Right lobe of liver (tissue), 6 donors: ENCODE measurements at regions not wholly inside any gene's neighbourhood (a gene's known extent, or its start where the extent isn't known, plus 50 kb on each side); places are given as distances from the start of the nearest gene placed in this dataset.

ENCODE experiments used
- ATAC-seq, 4 donors: fragments of 200-7000 bp; cut with Tn5 transposase; one replicate each; pipeline ENCODE4 v1.9.1; 2020; ENCODE audit warnings: mild to moderate bottlenecking in 4 of 4, moderate library complexity in 4 of 4
- DNase-seq, 3 donors: peaks; one replicate each; pipeline ENCODE4 v3.0.0-alpha.2; 2020
- H3K27ac ChIP-seq, 3 donors: fragments of 200-600 bp; one replicate each; pipeline ENCODE4 v1.8.0; 2022
- H3K27me3 ChIP-seq, 2 donors: fragments of 200-600 bp; one replicate each; pipeline ENCODE4 v1.8.0; 2022
- H3K36me3 ChIP-seq, 4 donors: fragments of 200-600 bp; sonication (generic) in 1 of 4; one replicate each; pipeline versions ENCODE4 v1.5.1 to v1.8.0; 2017 to 2022; ENCODE audit warnings: control low read depth in 1 of 4
- H3K4me1 ChIP-seq, 4 donors: fragments of 200-600 bp; sonication (generic) in 1 of 4; one replicate each; pipeline versions ENCODE4 v1.5.1 to v1.8.0; 2017 to 2022; ENCODE audit warnings: control low read depth in 1 of 4
- H3K4me3 ChIP-seq, 3 donors: fragments of 200-600 bp; one replicate each; pipeline ENCODE4 v1.8.0; 2022
- H3K9me3 ChIP-seq, 4 donors: fragments of 200-600 bp; sonication (generic) in 1 of 4; one replicate each; pipeline versions ENCODE4 v1.5.1 to v1.8.0; 2017 to 2022; ENCODE audit warnings: control low read depth in 1 of 4
- POLR2A ChIP-seq: fragments of 450-650 bp; IDR thresholded peaks from one replicate; pipeline ENCODE4 v1.6.1; 2017; ENCODE audit warnings: antibody characterized with exemption, mild to moderate bottlenecking
- WGBS: methylation state at CpG from one replicate; pipeline ENCODE4 v1.1.6; 2018; ENCODE audit warnings: low coverage, low lambda C conversion rate; ENCODE audit not compliant: insufficient coverage; ENCODE audit errors: missing lambda C conversion rate; 5-methylcytosine and 5-hydroxymethylcytosine counted together
- intact Hi-C, 2 donors: fragments of 100-400 bp; cut with DNase I; formaldehyde crosslinking; loops; one replicate each; pipeline versions ENCODE4 v1.11.2 to v1.14.1; 2022
- TF ChIP-seq, protein P1 (sequence below), 4 donors: fragments of 200-600 bp in 3 of 4; fragments of 450-650 bp in 1 of 4; IDR thresholded peaks; one replicate each; pipeline versions ENCODE4 v1.5.1 to v1.8.0; 2016 to 2022; ENCODE audit warnings: antibody characterized with exemption in 4 of 4, mild to moderate bottlenecking in 2 of 4
- donor health status: DM: no; HTN: yes; CAD: no.
- donor health status: DM: no; HTN: no; CAD: no.
- donor health status: DM: no; HTN: no; CAD: no.
- donor health status: DM: no; HTN: yes; CAD: no.
- donor health status: DM: no; HTN: yes; CAD: no.

DNA sequence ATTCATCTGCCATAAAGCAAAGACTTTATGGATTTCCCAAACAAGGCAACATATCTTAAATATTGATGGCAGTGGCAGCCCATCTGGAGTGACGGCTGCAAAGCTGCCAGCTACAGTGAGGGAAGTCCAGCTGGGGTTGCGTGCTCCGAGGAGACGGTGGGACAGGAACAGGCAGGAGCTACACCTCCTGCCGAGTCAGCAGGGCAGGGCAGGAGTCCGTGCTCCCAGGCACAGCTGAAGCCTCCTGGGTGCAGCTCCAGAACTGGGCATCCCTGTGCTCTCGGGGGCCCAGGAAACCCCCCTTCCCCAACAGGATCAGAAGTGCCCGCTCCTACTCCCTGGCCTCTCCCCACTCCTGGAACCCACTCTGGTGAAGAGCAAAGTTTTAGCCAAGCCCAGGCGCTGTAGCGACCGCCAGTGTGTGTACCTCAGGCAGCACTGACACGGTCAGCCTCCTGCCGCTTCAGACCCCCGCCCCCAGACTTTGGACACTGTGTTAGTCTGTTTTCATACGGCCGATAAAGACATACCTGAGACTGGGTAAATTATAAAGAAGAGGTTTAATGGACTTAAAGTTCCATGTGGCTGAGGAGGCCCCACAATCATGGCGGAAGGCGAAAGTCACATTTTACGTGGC, 556.4 kb upstream of the CCDC54 start:
- 75% methylated on average over 10 of the region's 19 CpGs for WGBS
- Histone ChIP-seq H3K4me3 (no peak overlapping the region), H3K4me1 (no peaks in the 10 kb centered on the region), H3K27me3 (no peaks in the 10 kb centered on the region), H3K27ac (no peak overlapping the region), H3K9me3 (no peaks in the 10 kb centered on the region), H3K36me3 (no peaks in the 10 kb centered on the region)
- TF ChIP-seq, protein P1, sequence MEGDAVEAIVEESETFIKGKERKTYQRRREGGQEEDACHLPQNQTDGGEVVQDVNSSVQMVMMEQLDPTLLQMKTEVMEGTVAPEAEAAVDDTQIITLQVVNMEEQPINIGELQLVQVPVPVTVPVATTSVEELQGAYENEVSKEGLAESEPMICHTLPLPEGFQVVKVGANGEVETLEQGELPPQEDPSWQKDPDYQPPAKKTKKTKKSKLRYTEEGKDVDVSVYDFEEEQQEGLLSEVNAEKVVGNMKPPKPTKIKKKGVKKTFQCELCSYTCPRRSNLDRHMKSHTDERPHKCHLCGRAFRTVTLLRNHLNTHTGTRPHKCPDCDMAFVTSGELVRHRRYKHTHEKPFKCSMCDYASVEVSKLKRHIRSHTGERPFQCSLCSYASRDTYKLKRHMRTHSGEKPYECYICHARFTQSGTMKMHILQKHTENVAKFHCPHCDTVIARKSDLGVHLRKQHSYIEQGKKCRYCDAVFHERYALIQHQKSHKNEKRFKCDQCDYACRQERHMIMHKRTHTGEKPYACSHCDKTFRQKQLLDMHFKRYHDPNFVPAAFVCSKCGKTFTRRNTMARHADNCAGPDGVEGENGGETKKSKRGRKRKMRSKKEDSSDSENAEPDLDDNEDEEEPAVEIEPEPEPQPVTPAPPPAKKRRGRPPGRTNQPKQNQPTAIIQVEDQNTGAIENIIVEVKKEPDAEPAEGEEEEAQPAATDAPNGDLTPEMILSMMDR (IDR thresholded peaks at IDR 0.05) = no peak
- no peak for TF ChIP-seq POLR2A
- peak in 1 of 3 donors; percentile 16 for DNase-seq
- intact Hi-C loops = no loop called here
- ATAC-seq = no peak

DNA sequence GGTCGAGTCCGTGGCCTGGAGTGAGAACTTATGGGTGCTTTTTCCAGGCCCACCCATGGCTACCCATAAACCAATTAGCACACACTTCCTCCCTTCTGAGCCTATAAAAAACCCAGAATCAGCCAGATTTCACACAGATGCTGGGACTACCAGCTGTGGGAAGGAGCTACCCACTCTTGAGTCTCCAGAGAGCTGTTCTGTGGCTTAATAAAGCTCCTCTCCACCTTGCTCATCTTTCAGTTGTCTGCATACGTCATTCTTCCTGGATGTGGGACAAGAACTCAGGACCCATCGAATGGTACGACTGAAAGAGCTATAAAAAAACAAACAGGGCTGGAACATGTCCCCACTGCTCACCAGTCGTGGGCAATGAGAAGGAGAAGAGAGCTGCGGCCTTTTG, 555.4 kb upstream of the CCDC54 start:
- H3K27ac ChIP-seq = no peak overlapping the region
- no peaks in the 10 kb centered on the region for H3K36me3 ChIP-seq
- no peaks in the 10 kb centered on the region for H3K27me3 ChIP-seq
- intact Hi-C loops = no loop called here
- no peak for ATAC-seq
- H3K4me1 ChIP-seq = no peaks in the 10 kb centered on the region
- DNase-seq = no peak
- no peak overlapping the region for H3K4me3 ChIP-seq
- 71% methylated on average over 3 of the region's 7 CpGs for WGBS
- no peaks in the 10 kb centered on the region for H3K9me3 ChIP-seq
- TF ChIP-seq POLR2A = no peak
- TF ChIP-seq, protein P1 (IDR thresholded peaks at IDR 0.05) = no peak

DNA sequence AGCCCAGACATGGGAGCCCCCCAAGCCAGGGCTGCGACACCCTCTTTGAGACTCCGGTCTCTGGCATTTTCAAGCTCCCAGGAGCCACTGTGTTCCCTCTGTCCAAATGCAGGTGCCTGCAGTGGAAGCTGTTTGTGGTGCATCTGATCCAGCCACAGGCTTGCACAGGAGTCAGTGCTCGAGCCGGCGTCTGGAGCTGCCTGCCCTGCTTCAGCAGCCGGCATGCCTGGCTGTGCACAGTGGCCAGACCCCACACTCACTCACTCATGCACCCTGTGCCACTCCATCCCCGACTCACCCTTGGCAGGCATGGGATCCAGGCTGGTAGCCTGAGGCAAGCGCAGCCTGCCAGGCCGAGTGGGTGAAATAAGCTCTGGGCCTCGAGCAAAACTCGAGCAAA, 555.0 kb upstream of the CCDC54 start:
- WGBS = 73% methylated on average over 8 of the region's 11 CpGs
- intact Hi-C loops = no loop called here
- Histone ChIP-seq H3K27ac (no peak overlapping the region), H3K27me3 (no peaks in the 10 kb centered on the region), H3K4me3 (no peak overlapping the region), H3K4me1 (no peaks in the 10 kb centered on the region), H3K36me3 (no peaks in the 10 kb centered on the region), H3K9me3 (no peaks in the 10 kb centered on the region)
- DNase-seq (no peak), ATAC-seq (no peak)
- no peak for TF ChIP-seq POLR2A
- TF ChIP-seq, protein P1 (IDR thresholded peaks at IDR 0.05) = no peak

DNA sequence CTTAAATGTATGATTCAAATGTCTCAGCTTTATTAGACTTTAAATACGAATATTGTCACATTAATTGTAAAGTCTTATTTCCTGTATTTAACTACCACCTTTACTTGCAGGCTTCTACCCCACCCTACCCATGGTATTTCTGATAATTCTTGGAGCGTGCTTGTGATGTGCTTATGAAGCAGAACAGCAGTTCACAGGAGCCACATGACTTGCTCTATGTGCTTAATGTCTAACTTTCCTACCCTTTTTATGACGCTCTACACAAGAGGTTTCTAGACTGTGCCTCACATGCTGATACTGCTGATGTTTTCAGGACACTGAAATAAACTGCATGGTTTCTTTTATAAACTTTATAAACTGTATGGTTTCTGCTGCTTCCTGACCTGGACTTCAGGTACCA, 553.5 kb upstream of the CCDC54 start:
- intact Hi-C loops = no loop called here
- ATAC-seq = no peak

More for the DNA sequence above, 553.5 kb upstream of the CCDC54 start:
- Histone ChIP-seq H3K4me3 (no peak overlapping the region), H3K27me3 (no peaks in the 10 kb centered on the region), H3K4me1 (no peaks in the 10 kb centered on the region), H3K36me3 (no peaks in the 10 kb centered on the region), H3K9me3 (no peaks in the 10 kb centered on the region), H3K27ac (no peak overlapping the region)
- 67% methylated on average over 3 of the region's 3 CpGs for WGBS
- DNase-seq = no peak
- no peak for TF ChIP-seq POLR2A
- TF ChIP-seq, protein P1 (IDR thresholded peaks at IDR 0.05) = no peak
